ENCODE measurements at regions not wholly inside any gene's neighbourhood (a gene's known extent, or its start where the extent isn't known, plus 50 kb on each side); places are given as distances from the start of the nearest gene placed in this dataset.

DNA sequence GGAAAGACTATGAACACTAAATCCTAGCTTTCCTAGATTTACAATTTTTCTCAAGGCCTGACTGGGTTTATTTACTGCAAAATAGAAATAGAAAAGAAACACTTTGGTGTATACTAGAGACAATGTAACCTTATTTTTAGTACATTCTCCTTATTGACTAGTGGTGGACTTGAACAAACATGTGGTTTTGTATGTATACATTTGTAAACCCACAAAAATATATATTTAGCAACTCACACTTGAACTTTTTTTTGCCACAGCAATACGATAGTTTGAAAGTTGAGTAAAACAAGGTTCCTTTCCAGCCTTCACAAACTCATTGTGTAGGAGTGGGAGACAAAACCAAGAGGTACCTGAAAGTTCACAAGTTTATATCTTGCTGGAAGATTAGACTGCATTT lies 1633.4 kb upstream of the LRRTM1 start (continued):
- no peak for TF ChIP-seq POLR2H (tag; IDR thresholded peaks at IDR 0.05; ENCODE audit: low read depth)
- TF ChIP-seq, protein P1, sequence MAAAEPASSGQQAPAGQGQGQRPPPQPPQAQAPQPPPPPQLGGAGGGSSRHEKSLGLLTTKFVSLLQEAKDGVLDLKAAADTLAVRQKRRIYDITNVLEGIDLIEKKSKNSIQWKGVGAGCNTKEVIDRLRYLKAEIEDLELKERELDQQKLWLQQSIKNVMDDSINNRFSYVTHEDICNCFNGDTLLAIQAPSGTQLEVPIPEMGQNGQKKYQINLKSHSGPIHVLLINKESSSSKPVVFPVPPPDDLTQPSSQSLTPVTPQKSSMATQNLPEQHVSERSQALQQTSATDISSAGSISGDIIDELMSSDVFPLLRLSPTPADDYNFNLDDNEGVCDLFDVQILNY (CRISPR knock-in tag; IDR thresholded peaks at IDR 0.05): no peak
- no peak for TF ChIP-seq FOXP1 (CRISPR knock-in tag; IDR thresholded peaks at IDR 0.05)
- no peak for TF ChIP-seq TCF7 (IDR thresholded peaks at IDR 0.05; ENCODE audit: borderline replicate concordance)
- no peak for TF ChIP-seq ZNF79 (CRISPR knock-in tag; IDR thresholded peaks at IDR 0.05; ENCODE audit: low read depth)

DNA sequence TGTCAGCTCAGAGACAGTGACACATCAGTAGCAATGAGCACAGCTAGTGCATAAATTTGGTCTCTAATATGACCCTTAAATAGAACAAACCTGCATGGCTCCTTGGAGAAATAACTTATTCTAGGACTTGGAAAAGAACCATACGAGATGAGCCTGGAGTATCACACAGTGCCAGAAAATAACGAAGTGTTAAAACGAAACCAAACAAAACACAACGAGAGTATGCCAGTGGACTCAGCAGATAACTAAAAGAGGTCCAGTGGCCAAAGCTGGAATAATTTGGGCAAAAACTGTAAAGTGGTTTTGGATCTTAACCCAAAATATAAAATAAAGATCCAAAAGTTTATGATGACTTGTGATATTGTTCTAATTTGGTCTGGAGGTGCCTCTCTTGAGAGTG lies 1599.0 kb upstream of the LRRTM1 start:
- no peak overlapping the region for H2AFZ ChIP-seq (ENCODE audit: low read depth, low read length)
- ATAC-seq (no peak), FAIRE-seq (no peak), DNase-seq (ENCODE audit: extremely low read depth in 1 of 4, low spot score in 3 of 4) (no peak)
- no peak overlapping the region for H3K4me2 ChIP-seq (ENCODE audit: insufficient read depth, low read length)
- ChIA-PET CTCF (ENCODE audit: low intra/inter-chr PET ratio) (no interaction called here), POLR2A (no interaction called here)
- H3K36me3 ChIP-seq (ENCODE audit: control insufficient read depth, insufficient read depth, low read length): no peaks in the 10 kb centered on the region
- intact Hi-C loops (cut with micrococcal nuclease): no loop called here
- no peaks in the 10 kb centered on the region for H3K9me1 ChIP-seq (ENCODE audit: control insufficient read depth, insufficient read depth, low read length)
- 2% methylated on average over 4 of the region's 4 CpGs for WGBS (ENCODE audit: insufficient coverage, low coverage, missing lambda C conversion rate)
- no peaks in the 10 kb centered on the region for H3K79me2 ChIP-seq (ENCODE audit: control insufficient read depth, insufficient read depth, low read length)
- no peak overlapping the region for H3K4me3 ChIP-seq
- H3K9me3 ChIP-seq (replicated peaks; ENCODE audit: control insufficient read depth, insufficient read depth, low read depth, low read length): no peaks in the 10 kb centered on the region
- in situ Hi-C loops (cut with MboI): no loop called here
- no peaks in the 10 kb centered on the region for H3K27me3 ChIP-seq (ENCODE audit: control insufficient read depth in 2 of 2, insufficient read depth in 2 of 2, low read length in 2 of 2)
- H3K4me1 ChIP-seq (replicated peaks in 1 of 2; ENCODE audit: control insufficient read depth in 2 of 2, insufficient read depth in 2 of 2, low read length in 2 of 2): no peaks in the 10 kb centered on the region
- no peak overlapping the region for H3K27ac ChIP-seq (ENCODE audit: extremely low read depth, low read depth, low read length)
- no TSS peak for BruUV-seq (replicated peaks)
- no peaks in the 10 kb centered on the region for H4K20me1 ChIP-seq (replicated peaks; ENCODE audit: control insufficient read depth, insufficient read depth, low read length)
- H3K9ac ChIP-seq (ENCODE audit: insufficient read depth in 1 of 2, low read depth in 2 of 2, low read length in 2 of 2): no peak overlapping the region
- TF ChIP-seq ZNF57 (CRISPR knock-in tag; IDR thresholded peaks at IDR 0.05) (no peak), GTF2B (IDR thresholded peaks at IDR 0.05; ENCODE audit: extremely low read depth, insufficient read length) (no peak), ZNF23 (CRISPR knock-in tag; IDR thresholded peaks at IDR 0.05) (no peak), MTA2 (IDR thresholded peaks at IDR 0.05; ENCODE audit: low read depth) (no peak), RFX5 (IDR thresholded peaks at IDR 0.05; ENCODE audit: low read depth, low read length) (no peak), ZNF699 (CRISPR knock-in tag; IDR thresholded peaks at IDR 0.05; ENCODE audit: insufficient replicate concordance) (no peak), RUNX1 (IDR thresholded peaks at IDR 0.05; ENCODE audit: low read depth) (no peak), SLC30A9 (CRISPR knock-in tag; IDR thresholded peaks at IDR 0.05) (no peak), ZBTB1 (CRISPR knock-in tag; IDR thresholded peaks at IDR 0.05; ENCODE audit: borderline replicate concordance, low read depth) (no peak)
- TF ChIP-seq, protein P2, sequence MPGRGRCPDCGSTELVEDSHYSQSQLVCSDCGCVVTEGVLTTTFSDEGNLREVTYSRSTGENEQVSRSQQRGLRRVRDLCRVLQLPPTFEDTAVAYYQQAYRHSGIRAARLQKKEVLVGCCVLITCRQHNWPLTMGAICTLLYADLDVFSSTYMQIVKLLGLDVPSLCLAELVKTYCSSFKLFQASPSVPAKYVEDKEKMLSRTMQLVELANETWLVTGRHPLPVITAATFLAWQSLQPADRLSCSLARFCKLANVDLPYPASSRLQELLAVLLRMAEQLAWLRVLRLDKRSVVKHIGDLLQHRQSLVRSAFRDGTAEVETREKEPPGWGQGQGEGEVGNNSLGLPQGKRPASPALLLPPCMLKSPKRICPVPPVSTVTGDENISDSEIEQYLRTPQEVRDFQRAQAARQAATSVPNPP (IDR thresholded peaks at IDR 0.05; ENCODE audit: borderline replicate concordance, insufficient read depth, insufficient read length): no peak
- TF ChIP-seq, protein P3, sequence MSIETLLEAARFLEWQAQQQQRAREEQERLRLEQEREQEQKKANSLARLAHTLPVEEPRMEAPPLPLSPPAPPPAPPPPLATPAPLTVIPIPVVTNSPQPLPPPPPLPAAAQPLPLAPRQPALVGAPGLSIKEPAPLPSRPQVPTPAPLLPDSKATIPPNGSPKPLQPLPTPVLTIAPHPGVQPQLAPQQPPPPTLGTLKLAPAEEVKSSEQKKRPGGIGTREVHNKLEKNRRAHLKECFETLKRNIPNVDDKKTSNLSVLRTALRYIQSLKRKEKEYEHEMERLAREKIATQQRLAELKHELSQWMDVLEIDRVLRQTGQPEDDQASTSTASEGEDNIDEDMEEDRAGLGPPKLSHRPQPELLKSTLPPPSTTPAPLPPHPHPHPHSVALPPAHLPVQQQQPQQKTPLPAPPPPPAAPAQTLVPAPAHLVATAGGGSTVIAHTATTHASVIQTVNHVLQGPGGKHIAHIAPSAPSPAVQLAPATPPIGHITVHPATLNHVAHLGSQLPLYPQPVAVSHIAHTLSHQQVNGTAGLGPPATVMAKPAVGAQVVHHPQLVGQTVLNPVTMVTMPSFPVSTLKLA (conservative IDR thresholded peaks at IDR 0.05): no peak
